Esophagus (tissue), 2 donors: ENCODE measurements at regions not wholly inside any gene's neighbourhood (a gene's known extent, or its start where the extent isn't known, plus 50 kb on each side); places are given as distances from the start of the nearest gene placed in this dataset.
"Not testable (repeated sequence)": the region's sequence is repeated elsewhere in the genome, so short reads cannot be mapped to it uniquely, and the experiment has no call there.

ENCODE experiments used
- H3K27ac ChIP-seq, 2 donors: one replicate each; pipeline ENCODE4 v1.5.1; 2013; ENCODE audit warnings: low read depth in 2 of 2, mild to moderate bottlenecking in 2 of 2, inconsistent platforms in 1 of 2, low read length in 1 of 2, moderate library complexity in 1 of 2
- H3K27me3 ChIP-seq, 2 donors: one replicate each; pipeline ENCODE4 v1.6.1; 2013; ENCODE audit warnings: low read length in 2 of 2, control low read depth in 1 of 2, mild to moderate bottlenecking in 1 of 2; ENCODE audit not compliant: insufficient read depth in 2 of 2, control insufficient read depth in 1 of 2
- H3K36me3 ChIP-seq, 2 donors: one replicate each; pipeline ENCODE4 v1.6.1; 2013; ENCODE audit warnings: low read length in 1 of 2; ENCODE audit not compliant: control insufficient read depth in 2 of 2, insufficient read depth in 2 of 2
- H3K4me1 ChIP-seq, 2 donors: one replicate each; pipeline ENCODE4 v1.6.1; 2013; ENCODE audit warnings: low read length in 1 of 2; ENCODE audit not compliant: control insufficient read depth in 2 of 2, insufficient read depth in 2 of 2
- H3K4me3 ChIP-seq, 2 donors: one replicate each; pipeline ENCODE4 v1.5.1; 2013; ENCODE audit warnings: low read length in 2 of 2, mild to moderate bottlenecking in 2 of 2, low read depth in 1 of 2, moderate library complexity in 1 of 2
- H3K9me3 ChIP-seq, 2 donors: one replicate each; pipeline ENCODE4 v1.6.1; 2013; ENCODE audit warnings: mild to moderate bottlenecking in 2 of 2, low read depth in 1 of 2, low read length in 1 of 2, moderate library complexity in 1 of 2; ENCODE audit not compliant: control insufficient read depth in 2 of 2, insufficient read depth in 1 of 2
- WGBS, 2 donors: extraction: QIAGEN DNeasy Blood & Tissue Kit; methylation state at CpG; one replicate each; pipeline ENCODE4 v1.1.7; 2013; 5-methylcytosine and 5-hydroxymethylcytosine counted together
- donor health status: healthy with polysubstance abuse.
- donor health status: Bipolar disorder and iron deficiency.

DNA sequence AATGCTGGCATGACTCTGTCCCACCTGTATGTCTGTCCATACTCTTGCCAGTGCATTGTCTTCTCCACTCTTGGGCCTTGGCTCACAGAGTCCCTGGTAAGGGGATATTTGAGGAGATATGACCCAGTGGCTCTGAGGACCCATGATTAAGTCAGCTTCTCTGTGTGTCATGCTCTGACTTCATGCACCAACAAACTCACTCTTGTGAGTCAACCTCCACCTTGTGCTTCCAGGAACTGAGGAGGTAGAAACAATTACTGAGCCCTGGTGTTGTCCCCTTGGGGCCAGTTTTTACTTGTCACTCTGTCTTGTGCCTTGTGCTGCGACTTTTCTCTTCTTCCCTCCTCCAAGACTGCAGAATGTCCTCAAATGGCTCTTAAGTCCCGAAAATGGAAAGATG lies 127.1 kb downstream of the ABHD5 start:
- H3K36me3 ChIP-seq, result no peaks in the 10 kb centered on the region
- WGBS, 2 donors, result 69 to 84% methylated on average over 2 of the region's 2 CpGs
- H3K4me3 ChIP-seq, result no peak overlapping the region
- H3K27ac ChIP-seq, result no peak overlapping the region
- H3K9me3 ChIP-seq, result no peaks in the 10 kb centered on the region
- H3K4me1 ChIP-seq, result no peaks in the 10 kb centered on the region
- H3K27me3 ChIP-seq, result no peaks in the 10 kb centered on the region

DNA sequence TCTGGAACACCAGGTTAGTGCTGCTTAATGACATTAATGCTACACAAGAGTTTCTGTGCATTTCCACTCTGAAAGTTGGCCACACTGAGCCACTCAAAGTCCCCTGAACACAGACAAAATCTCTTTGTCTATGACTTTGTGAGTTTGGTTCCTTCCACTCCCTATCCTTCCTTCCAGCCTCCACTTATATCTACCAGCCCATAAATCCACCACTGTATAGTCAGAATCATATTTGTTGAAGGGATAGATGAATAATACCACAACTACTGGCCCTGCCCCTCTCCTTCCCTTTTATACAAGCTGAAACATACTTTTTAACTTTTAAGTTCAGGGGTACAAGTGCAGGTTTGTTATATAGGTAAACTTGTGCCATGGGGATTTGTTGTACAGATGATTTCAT lies 127.5 kb downstream of the ABHD5 start:
- H3K27me3 ChIP-seq, result no peaks in the 10 kb centered on the region
- H3K36me3 ChIP-seq, result no peaks in the 10 kb centered on the region
- H3K4me3 ChIP-seq, result no peak overlapping the region
- H3K9me3 ChIP-seq, result no peaks in the 10 kb centered on the region
- no peak overlapping the region for H3K27ac ChIP-seq
- H3K4me1 ChIP-seq, result no peaks in the 10 kb centered on the region

DNA sequence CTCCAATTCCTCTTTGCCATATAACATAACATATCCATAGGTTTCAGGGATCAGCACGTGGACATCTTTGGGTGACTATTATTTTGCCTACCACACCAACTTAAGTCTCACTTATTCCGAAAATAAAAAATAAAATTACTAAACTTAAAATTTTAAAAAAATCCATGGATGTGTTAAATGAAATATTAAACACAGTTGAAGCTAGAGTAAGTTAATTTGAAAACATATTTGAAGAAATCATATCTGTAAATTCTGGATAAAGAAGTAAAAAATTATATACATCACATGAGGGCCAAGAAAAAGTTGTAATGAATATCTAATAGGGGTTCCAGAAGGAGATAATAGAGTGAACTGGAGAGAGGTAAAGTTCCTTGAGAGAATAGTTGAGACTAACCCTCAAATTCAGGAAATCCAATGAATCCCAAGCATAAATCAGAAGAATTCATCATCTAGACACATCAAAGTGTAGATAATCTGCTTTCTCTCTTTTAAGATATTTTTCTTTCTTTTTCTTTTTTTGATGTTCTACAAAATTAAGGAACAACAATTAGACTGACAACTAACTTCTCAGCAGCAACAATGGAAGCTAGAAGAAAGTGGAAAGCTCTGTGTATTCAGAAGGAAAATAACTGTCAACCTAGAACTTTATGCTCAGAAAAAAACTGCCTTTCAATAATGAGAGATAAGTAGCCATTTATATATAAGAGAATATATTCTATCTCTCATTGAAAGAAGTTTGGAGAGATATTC lies 147.4 kb downstream of the ABHD5 start:
- Histone ChIP-seq H3K4me3 (no peak overlapping the region), H3K27me3 (no peaks in the 10 kb centered on the region), H3K9me3 (peaks cover 4 to 7% of the 10 kb centered on the region in 2 donors), H3K4me1 (no peaks in the 10 kb centered on the region), H3K36me3 (no peaks in the 10 kb centered on the region), H3K27ac (no peak overlapping the region)
- 23 to 24% methylated on average over 2 of the region's 2 CpGs for WGBS, 2 donors

DNA sequence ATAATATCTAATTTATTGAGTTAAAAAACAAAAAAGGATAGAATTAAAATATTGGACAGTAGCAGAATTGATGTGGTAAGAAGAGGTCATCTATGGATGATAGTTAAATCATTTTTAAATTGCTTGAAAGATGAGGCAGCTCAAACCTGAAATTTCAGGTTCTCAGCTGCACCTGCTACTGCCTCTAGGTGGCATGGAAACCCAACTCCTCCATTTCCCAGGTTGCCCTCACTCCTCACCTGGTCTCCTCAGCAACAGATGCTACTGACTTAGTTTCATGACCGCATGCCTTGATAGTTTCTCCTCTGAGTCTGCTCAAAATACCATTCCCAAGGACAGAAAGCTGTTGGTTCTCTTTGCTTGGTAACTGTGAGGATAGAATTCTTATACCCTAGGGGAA lies 148.1 kb downstream of the ABHD5 start:
- H3K36me3 ChIP-seq, result no peaks in the 10 kb centered on the region
- H3K4me3 ChIP-seq, result no peak overlapping the region
- H3K27ac ChIP-seq, result no peak overlapping the region
- no peaks in the 10 kb centered on the region for H3K4me1 ChIP-seq
- WGBS, 2 donors, result 91 to 97% methylated on average over 1 of the region's 1 CpG
- H3K9me3 ChIP-seq, result peaks cover 4 to 7% of the 10 kb centered on the region in 2 donors
- H3K27me3 ChIP-seq, result no peaks in the 10 kb centered on the region

DNA sequence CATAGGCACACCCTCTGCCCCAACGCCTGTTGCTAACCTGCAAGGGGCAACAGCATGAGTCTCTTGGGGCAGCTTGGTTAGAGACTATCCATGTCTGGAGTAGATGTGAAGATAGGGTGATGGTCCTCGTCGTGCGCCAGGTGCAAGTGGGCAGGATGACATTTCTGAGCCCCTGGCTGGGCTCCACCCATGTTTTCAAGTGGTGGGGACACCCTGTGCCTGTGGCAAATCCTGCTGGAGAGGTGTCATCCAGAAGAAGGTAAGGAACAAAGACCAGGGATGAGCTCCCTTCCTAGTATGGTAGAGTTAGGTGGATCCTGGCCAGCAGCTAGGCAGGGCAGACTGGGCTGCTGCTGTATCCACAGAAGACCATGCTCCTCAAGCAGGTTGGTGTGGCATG lies 152.6 kb downstream of the ABHD5 start:
- Histone ChIP-seq H3K4me1 (no peaks in the 10 kb centered on the region), H3K9me3 (peaks cover 4 to 7% of the 10 kb centered on the region in 2 donors), H3K36me3 (no peaks in the 10 kb centered on the region), H3K27ac (no peak overlapping the region), H3K27me3 (no peaks in the 10 kb centered on the region), H3K4me3 (no peak overlapping the region)
- WGBS, 2 donors, result 78 to 88% methylated on average over 4 of the region's 4 CpGs

DNA sequence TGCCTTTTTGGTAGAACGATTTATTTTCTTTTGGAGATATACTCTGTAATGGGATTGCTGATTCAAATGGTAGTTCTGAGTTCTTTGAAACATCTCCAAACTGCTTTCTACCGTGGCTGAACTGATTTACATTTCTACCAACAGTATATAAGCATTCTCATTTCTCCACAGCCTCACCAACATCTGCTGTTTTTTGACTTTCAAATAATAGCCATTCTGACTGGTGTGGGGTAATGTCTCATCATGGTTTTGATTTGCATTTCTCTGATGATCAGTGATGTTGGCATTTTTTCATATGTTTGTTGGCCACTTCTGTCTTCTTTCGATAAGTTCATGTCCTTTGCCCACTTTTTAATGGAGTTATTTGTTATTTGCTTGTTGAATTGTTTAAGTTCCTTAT lies 154.0 kb downstream of the ABHD5 start:
- H3K4me1 ChIP-seq, result no peaks in the 10 kb centered on the region
- H3K27ac ChIP-seq, result no peak overlapping the region
- WGBS, 2 donors, result 74 to 81% methylated on average over 3 of the region's 3 CpGs
- H3K36me3 ChIP-seq, result no peaks in the 10 kb centered on the region
- H3K4me3 ChIP-seq, result no peak overlapping the region
- peaks cover 0 to under 1% of the 10 kb centered on the region in 2 donors for H3K9me3 ChIP-seq
- no peaks in the 10 kb centered on the region for H3K27me3 ChIP-seq

DNA sequence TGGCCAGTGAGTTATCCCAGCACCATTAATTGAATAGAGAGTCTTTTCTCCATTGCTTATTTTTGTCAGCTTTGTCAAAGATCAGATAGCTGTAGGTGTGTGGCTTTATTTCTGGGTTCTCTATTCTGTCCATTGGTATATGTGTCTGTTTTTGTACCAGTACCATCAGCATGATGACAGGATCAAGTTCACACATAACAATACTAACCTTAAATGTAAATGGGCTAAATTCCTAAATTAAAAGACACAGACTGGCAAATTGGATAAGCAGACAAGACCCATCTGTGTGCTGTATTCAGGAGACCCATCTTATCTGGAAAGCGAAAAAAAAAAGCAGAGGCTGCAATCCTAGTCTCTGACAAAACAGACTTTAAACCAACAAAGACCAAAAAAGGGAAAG lies 154.8 kb downstream of the ABHD5 start:
- not testable (repeated sequence) for H3K27me3 ChIP-seq, H3K4me3 ChIP-seq, H3K4me1 ChIP-seq, H3K36me3 ChIP-seq, H3K9me3 ChIP-seq, H3K27ac ChIP-seq
- 56 to 71% methylated on average over 1 of the region's 1 CpG for WGBS, 2 donors

DNA sequence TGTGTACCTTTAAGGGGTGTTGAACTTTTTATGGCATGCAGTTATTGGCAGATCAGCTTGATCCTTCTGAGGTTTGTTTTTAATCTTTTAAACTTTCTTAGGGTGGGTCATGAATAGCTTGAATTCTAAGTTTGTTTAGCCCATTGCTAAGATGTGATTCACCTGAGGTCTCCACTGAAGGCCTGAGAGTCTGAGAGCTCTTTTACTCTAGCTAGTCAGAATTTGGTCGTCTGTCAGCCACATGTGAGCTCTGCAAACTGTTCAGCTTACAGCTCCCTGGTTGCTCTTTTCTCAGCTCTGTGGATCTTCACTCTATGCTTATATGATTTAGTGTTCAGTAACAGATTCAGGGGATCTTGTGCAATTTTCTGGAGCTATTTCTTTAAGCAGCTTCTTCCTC lies 161.3 kb downstream of the ABHD5 start:
- H3K27me3 ChIP-seq, result no peaks in the 10 kb centered on the region
- H3K9me3 ChIP-seq, result no peaks in the 10 kb centered on the region
- H3K4me1 ChIP-seq, result no peaks in the 10 kb centered on the region
- WGBS, 2 donors, result 4 to 15% methylated on average over 1 of the region's 1 CpG
- no peak overlapping the region for H3K27ac ChIP-seq
- H3K4me3 ChIP-seq, result no peak overlapping the region
- no peaks in the 10 kb centered on the region for H3K36me3 ChIP-seq

DNA sequence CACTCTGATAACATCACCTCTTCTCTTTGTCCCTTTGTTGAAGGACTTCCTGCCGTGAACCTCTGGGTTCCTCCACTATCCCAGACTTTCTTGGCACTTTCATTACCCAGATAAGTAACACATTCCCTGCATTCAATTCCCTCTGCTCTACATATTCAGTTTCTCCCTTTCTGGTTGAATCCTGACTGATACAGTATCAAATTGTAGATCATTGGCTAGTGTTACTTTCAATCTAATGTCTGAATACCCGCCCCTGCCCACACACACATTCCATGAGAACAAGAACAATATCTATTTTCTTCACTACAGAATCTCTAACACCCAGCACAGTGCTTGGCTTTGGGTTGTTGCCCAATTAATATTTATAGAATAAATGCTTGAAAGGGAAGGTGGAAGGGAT lies 163.5 kb downstream of the ABHD5 start:
- WGBS, 2 donors, result 67 to 79% methylated on average over 2 of the region's 2 CpGs
- no peaks in the 10 kb centered on the region for H3K9me3 ChIP-seq
- H3K36me3 ChIP-seq, result no peaks in the 10 kb centered on the region
- H3K4me3 ChIP-seq, result no peak overlapping the region
- no peak overlapping the region for H3K27ac ChIP-seq
- no peaks in the 10 kb centered on the region for H3K27me3 ChIP-seq
- no peaks in the 10 kb centered on the region for H3K4me1 ChIP-seq

DNA sequence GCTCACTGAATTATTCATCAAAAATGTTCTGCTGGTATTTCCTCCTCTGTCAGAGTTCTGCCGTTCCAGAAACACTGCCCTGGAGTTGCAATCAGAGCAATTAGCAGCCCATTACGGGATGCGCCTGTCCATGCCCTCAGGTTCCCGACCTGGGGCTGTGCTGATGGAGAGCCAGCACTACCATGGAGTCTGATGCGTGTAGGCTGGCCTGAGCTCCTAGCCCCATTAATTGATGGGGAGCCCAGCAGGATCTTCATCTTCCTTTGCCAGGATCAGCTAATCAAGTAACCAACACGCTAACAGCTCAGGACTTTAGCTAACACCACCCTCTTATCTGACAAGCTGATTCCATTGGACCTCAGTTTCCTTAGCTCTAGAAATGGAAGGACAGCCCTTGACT lies 164.2 kb downstream of the ABHD5 start:
- Histone ChIP-seq H3K4me1 (no peaks in the 10 kb centered on the region), H3K9me3 (peaks cover 0 to 3% of the 10 kb centered on the region in 2 donors), H3K36me3 (no peaks in the 10 kb centered on the region), H3K27me3 (no peaks in the 10 kb centered on the region), H3K4me3 (no peak overlapping the region), H3K27ac (no peak overlapping the region)
- 61 to 66% methylated on average over 6 of the region's 6 CpGs for WGBS, 2 donors
